ENCODE measurements at regions not wholly inside any gene's neighbourhood (a gene's known extent, or its start where the extent isn't known, plus 50 kb on each side); places are given as distances from the start of the nearest gene placed in this dataset.

GRCh38 chr15:97759363-97759762 lies 201.1 kb upstream of the ARRDC4 start:
- no peak for TF ChIP-seq CTCF (IDR thresholded peaks at IDR 0.05; ENCODE audit: low read depth, low read length)
- no peak for DNase-seq (ENCODE audit: extremely low read depth, low read depth)

- TF ChIP-seq CTCF (IDR thresholded peaks at IDR 0.05; ENCODE audit: low read depth, low read length), result no peak
- DNase-seq (ENCODE audit: extremely low read depth, low read depth), result no peak
Measured at GRCh38 chr15:97761110-97761509, 199.4 kb upstream of the ARRDC4 start.

GRCh38 chr15:97783240-97783639 lies 177.3 kb upstream of the ARRDC4 start:
- DNase-seq (ENCODE audit: extremely low read depth, low read depth), result no peak

GRCh38 chr15:97786741-97787140 lies 173.8 kb upstream of the ARRDC4 start:
- no peak for DNase-seq (ENCODE audit: extremely low read depth, low read depth)
- no peak for TF ChIP-seq CTCF (IDR thresholded peaks at IDR 0.05; ENCODE audit: low read depth, low read length)

More at GRCh38 chr15:97783240-97783639, 177.3 kb upstream of the ARRDC4 start:
- TF ChIP-seq CTCF (IDR thresholded peaks at IDR 0.05; ENCODE audit: low read depth, low read length), result no peak

GRCh38 chr15:97790180-97790579 lies 170.3 kb upstream of the ARRDC4 start:
- DNase-seq (ENCODE audit: extremely low read depth, low read depth), result no peak
- no peak for TF ChIP-seq CTCF (IDR thresholded peaks at IDR 0.05; ENCODE audit: low read depth, low read length)

- DNase-seq (ENCODE audit: extremely low read depth, low read depth), result no peak
- no peak for TF ChIP-seq CTCF (IDR thresholded peaks at IDR 0.05; ENCODE audit: low read depth, low read length)
Measured at GRCh38 chr15:97791824-97792792, 168.4 kb upstream of the ARRDC4 start.

- DNase-seq (ENCODE audit: extremely low read depth, low read depth), result no peak
- no peak for TF ChIP-seq CTCF (IDR thresholded peaks at IDR 0.05; ENCODE audit: low read depth, low read length)
Measured at GRCh38 chr15:97804950-97805349, 155.6 kb upstream of the ARRDC4 start.

All from AG09319 (cell line).